Activated T-cell treated with anti-CD3 and anti-CD28 coated beads, Interleukin-2, amount 50 U/mL, for 48 hours (primary cell): ENCODE measurements at regions not wholly inside any gene's neighbourhood (a gene's known extent, or its start where the extent isn't known, plus 50 kb on each side); places are given as distances from the start of the nearest gene placed in this dataset.
A peak's percentile ranks its signal among the peaks of the same experiment; 100 is the strongest.

ENCODE experiments used
- DNase-seq, 2 experiments: peaks; one replicate each; pipeline ENCODE4 v3.0.0-alpha.2; 2020

GRCh38 chr9:96031916-96032534 is 156.5 kb downstream of the ERCC6L2 start:
- DNase-seq: no peak

- DNase-seq: no peak
Measured at GRCh38 chr9:96031366-96031824, 155.9 kb downstream of the ERCC6L2 start.

DNA sequence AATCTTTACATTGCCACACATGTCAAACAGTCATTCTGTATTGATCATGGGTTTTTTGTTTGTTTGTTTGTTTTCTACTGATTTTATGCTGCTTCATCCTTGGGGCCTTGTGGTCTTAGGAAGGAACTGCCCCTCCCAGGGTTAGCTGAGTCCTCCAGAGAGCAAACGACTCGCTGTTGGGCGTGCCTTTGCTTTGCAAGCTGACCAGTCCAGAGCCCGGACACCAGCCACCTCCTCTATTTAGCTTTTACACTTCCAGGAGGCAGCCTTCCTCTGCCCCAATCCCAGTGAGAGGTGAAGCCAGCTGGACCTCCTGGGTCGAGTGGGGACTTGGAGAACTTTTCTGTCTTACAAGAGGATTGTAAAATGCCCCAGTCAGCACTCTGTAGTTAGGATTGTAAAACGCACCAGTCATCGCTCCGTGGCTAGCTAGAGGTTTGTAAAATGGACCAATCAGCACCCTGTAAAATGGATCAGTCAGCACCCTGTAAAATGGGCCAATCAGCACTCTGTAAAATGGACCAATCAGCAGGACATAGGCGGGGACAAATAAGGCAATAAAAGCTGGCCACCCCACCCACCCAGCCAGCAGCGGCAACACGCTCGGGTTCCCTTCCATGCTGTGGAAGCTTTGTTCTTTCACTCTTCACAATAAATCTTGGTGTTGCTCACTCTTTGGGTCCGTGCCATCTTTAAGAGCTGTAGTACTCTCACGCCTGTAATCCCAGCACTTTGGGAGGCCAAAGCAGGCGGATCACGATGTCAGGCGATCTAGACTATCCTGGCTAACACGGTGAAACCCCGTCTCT is 154.4 kb downstream of the ERCC6L2 start:
- DNase-seq: no peak

- peak in 1 of 2 experiments; percentile 52 for DNase-seq
Measured at GRCh38 chr9:96027251-96028131, 152.0 kb downstream of the ERCC6L2 start.

GRCh38 chr9:96026655-96027213 is 151.2 kb downstream of the ERCC6L2 start:
- no peak for DNase-seq

DNA sequence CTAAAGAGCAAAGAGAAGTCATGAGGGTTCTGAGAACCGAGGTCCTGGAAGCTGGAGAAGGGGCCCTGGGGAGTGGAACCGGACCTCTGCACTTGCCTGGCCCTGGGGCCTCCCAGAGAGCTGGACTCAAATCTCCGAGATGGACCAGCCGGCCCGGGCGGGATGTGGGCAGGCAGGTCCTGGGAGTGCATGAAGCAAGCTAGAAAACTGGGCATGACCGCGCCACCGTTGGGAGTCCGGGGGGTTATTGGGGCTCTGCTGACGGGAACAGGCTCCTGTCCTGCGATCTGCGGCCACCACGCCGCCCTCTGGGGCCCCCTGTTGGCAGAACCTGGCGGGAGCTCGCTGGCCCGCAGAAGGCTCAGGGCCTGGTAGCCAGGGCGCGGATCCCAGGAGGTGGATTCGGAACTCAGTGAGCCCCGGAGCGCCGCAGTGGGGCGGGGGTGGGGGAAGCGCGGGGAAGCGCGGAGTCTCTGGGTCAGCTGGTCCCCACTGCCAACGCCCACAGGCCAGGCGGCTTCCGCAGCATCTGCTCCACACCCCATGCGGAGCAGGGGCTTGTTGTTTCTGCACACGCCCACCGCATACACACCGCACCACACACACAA is 150.6 kb downstream of the ERCC6L2 start:
- DNase-seq: peak in 1 of 2 experiments; percentile 52

DNA sequence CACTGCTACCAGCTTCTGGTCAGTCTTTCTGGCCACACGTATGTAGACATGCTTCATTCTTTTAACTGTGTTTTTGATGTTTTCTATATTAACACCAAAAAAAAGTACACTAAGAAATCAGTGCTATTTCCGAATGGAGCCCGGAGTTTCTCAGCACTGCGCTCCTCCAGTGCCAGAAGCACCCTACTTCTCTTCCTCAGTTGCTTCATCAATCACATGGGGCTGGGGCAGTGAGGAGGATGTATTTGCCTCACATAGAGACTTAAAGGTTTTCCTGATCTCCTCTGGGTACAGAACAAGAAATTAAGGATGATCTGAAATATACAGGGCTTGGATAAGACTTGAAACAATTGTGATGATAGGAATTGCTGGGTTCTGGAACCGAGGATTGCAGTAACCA is 148.0 kb downstream of the ERCC6L2 start:
- DNase-seq: no peak

GRCh38 chr9:96022445-96023051 is 147.1 kb downstream of the ERCC6L2 start:
- peak; percentile 65 to 67 for DNase-seq

- peak; percentile 45 to 46 for DNase-seq
Measured at GRCh38 chr9:96021551-96022444, 146.3 kb downstream of the ERCC6L2 start.

DNA sequence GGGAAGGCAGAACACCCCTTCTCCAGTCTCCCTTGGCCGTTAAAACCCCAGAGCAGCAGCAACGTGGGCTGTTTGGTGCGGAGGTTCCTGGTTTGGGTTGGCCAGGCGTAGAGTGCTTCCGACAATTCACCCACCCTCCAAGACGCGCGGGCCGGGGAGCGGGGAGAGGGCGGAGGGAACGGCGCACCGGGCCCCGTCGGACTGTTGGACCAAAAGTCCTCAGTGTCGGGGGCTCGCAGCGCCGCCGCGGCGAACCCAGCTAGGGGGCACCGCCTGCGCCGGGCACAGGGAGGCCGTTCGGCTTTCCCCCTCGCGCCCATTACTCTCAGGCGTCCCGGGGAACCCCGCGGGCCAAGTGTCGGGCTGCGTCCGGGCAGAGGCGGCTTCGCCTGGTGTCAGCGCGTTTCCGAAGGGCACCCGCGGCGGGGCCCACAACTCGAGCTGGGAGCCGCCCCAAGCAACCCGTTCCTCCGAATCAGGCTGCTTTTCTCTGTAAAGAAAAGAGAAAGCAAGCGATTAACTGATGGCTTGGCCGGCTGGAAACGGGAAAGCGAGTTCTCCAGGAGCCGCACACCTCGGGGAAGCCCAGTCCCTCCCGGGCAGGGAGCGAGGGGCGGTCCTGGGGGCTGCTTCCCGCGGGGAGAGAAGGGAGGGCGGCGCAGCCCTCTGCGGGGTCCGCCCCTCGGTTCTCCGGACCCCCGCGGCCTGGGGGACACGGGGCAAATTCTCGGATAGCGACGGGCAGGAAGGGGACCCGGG is 145.5 kb downstream of the ERCC6L2 start:
- peak; percentile 74 to 76 for DNase-seq

DNA sequence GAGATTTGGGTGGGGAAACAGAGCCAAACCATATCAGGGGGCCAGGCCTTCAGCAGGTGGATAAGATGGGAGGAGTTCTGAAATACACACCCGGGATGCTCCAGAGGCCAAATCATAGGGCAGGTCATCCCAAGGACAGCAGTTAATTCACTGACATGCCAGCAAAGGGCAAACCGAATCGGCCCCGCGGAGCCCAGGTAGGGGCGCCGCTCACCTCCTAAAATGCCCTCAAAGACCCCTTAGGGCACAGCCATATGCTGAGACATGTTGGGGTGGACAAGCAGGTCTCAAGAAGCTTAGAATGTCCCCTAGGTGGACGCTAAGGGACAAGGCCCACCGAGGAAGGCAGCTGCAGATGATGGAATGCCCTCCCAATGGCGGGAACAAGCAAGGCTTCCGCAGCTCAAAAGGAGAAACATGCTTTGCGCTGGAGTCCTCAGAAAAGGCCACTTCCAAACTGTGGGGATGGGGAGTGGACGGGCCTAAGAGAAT is 144.9 kb downstream of the ERCC6L2 start:
- no peak for DNase-seq
